Stomach (tissue), 4 donors: ENCODE measurements at regions not wholly inside any gene's neighbourhood (a gene's known extent, or its start where the extent isn't known, plus 50 kb on each side); places are given as distances from the start of the nearest gene placed in this dataset.

ENCODE experiments used
- CTCF ChIP-seq, 7 experiments: fragments of 450-650 bp in 4 of 7; fragments of 200-600 bp in 3 of 7; sonication (generic) in 3 of 7; IDR thresholded peaks; one replicate each; pipeline ENCODE4 v1.5.1; 2016 to 2019; ENCODE audit warnings: antibody characterized with exemption in 7 of 7, control low read depth in 2 of 7, mild to moderate bottlenecking in 1 of 7
- EP300 ChIP-seq: sonication (generic); formaldehyde crosslinking; IDR thresholded peaks from one replicate; pipeline ENCODE4 v1.6.1; 2017; ENCODE audit warnings: antibody characterized with exemption
- POLR2A ChIP-seq, 4 donors: fragments of 450-650 bp; IDR thresholded peaks; one replicate each; pipeline ENCODE4 v1.6.1; 2016; ENCODE audit warnings: antibody characterized with exemption in 4 of 4, control low read depth in 2 of 4, mild to moderate bottlenecking in 1 of 4, moderate library complexity in 1 of 4

GRCh38 chr20:24736844-24737211 is 212.2 kb upstream of the CST7 start:
- TF ChIP-seq CTCF (IDR thresholded peaks at IDR 0.05) (no peak), POLR2A (IDR thresholded peaks at IDR 0.05) (no peak), EP300 (no peak)
